ENCODE measurements at regions not wholly inside any gene's neighbourhood (a gene's known extent, or its start where the extent isn't known, plus 50 kb on each side); places are given as distances from the start of the nearest gene placed in this dataset.

GRCh38 chr6:104527311-104527710 is 332.4 kb downstream of the HACE1 start:
- Histone ChIP-seq H3K4me2 (ENCODE audit: low read length) (no peak overlapping the region), H3K27ac (ENCODE audit: low read length) (no peak overlapping the region), H4K20me1 (ENCODE audit: insufficient read depth) (no peaks in the 10 kb centered on the region), H3K27me3 (ENCODE audit: insufficient read depth, low read depth, low read length) (no peaks in the 10 kb centered on the region), H3K9me2 (ENCODE audit: insufficient read depth, low read length) (no peaks in the 10 kb centered on the region), H3F3A (ENCODE audit: insufficient read depth, low read length, poor library complexity, severe bottlenecking) (no peaks in the 10 kb centered on the region), H3K4me3 (ENCODE audit: low read length) (no peak overlapping the region), H3K9ac (ENCODE audit: low read length) (no peak overlapping the region), H3K79me2 (replicated peaks; ENCODE audit: insufficient read depth, low read length) (no peaks in the 10 kb centered on the region), H3K9me3 (ENCODE audit: low read length) (no peaks in the 10 kb centered on the region), H2AFZ (ENCODE audit: low read depth, low read length) (no peak overlapping the region), H3K36me3 (ENCODE audit: insufficient read depth, low read length) (no peaks in the 10 kb centered on the region)
- no peak for TF ChIP-seq EZH2 (IDR thresholded peaks at IDR 0.05; ENCODE audit: borderline replicate concordance, insufficient read depth, low read length, poor library complexity, severe bottlenecking)
- no peak for TF ChIP-seq SMC3 (conservative IDR thresholded peaks at IDR 0.05; ENCODE audit: poor library complexity)
- TF ChIP-seq REST (IDR thresholded peaks at IDR 0.05; ENCODE audit: borderline replicate concordance): no peak
- TF ChIP-seq POLR2AphosphoS5 (IDR thresholded peaks at IDR 0.05): no peak
- no peak for TF ChIP-seq EP300 (conservative IDR thresholded peaks at IDR 0.05; ENCODE audit: poor library complexity, severe bottlenecking)
- no peak for TF ChIP-seq TAF1 (IDR thresholded peaks at IDR 0.05; ENCODE audit: low read depth)
- TF ChIP-seq RAD21 (conservative IDR thresholded peaks at IDR 0.05): no peak

GRCh38 chr6:104526376-104526775 is 333.3 kb downstream of the HACE1 start:
- TF ChIP-seq REST (IDR thresholded peaks at IDR 0.05; ENCODE audit: borderline replicate concordance): no peak
- TF ChIP-seq POLR2AphosphoS5 (IDR thresholded peaks at IDR 0.05): no peak
- no peak for TF ChIP-seq TAF1 (IDR thresholded peaks at IDR 0.05; ENCODE audit: low read depth)
- TF ChIP-seq RAD21 (conservative IDR thresholded peaks at IDR 0.05): no peak
- no peak for TF ChIP-seq EP300 (conservative IDR thresholded peaks at IDR 0.05; ENCODE audit: poor library complexity, severe bottlenecking)
- TF ChIP-seq EZH2 (IDR thresholded peaks at IDR 0.05; ENCODE audit: borderline replicate concordance, insufficient read depth, low read length, poor library complexity, severe bottlenecking): no peak
- TF ChIP-seq CTCF (IDR thresholded peaks at IDR 0.05; ENCODE audit: poor library complexity, severe bottlenecking): no peak
- no peak for TF ChIP-seq SMC3 (conservative IDR thresholded peaks at IDR 0.05; ENCODE audit: poor library complexity)
- TF ChIP-seq MXI1 (conservative IDR thresholded peaks at IDR 0.05; ENCODE audit: poor library complexity, severe bottlenecking): no peak
- Histone ChIP-seq H3K9me2 (ENCODE audit: insufficient read depth, low read length) (no peaks in the 10 kb centered on the region), H3F3A (ENCODE audit: insufficient read depth, low read length, poor library complexity, severe bottlenecking) (no peaks in the 10 kb centered on the region), H3K27ac (ENCODE audit: low read length) (no peak overlapping the region), H4K20me1 (ENCODE audit: insufficient read depth) (no peaks in the 10 kb centered on the region), H2AFZ (ENCODE audit: low read depth, low read length) (no peak overlapping the region), H3K9ac (ENCODE audit: low read length) (no peak overlapping the region), H3K4me3 (ENCODE audit: low read length) (no peak overlapping the region), H3K9me3 (ENCODE audit: low read length) (no peaks in the 10 kb centered on the region), H3K27me3 (ENCODE audit: insufficient read depth, low read depth, low read length) (no peaks in the 10 kb centered on the region), H3K36me3 (ENCODE audit: insufficient read depth, low read length) (no peaks in the 10 kb centered on the region), H3K4me2 (ENCODE audit: low read length) (no peak overlapping the region), H3K79me2 (replicated peaks; ENCODE audit: insufficient read depth, low read length) (no peaks in the 10 kb centered on the region)
